Hematopoietic multipotent progenitor cell treated with erythropoietin and hydrocortisone succinate and interleukin-3 and kit ligand, for 6 days (in vitro differentiated cells): ENCODE measurements at regions not wholly inside any gene's neighbourhood (a gene's known extent, or its start where the extent isn't known, plus 50 kb on each side); places are given as distances from the start of the nearest gene placed in this dataset.
"Not testable (repeated sequence)": the region's sequence is repeated elsewhere in the genome, so short reads cannot be mapped to it uniquely, and the experiment has no call there.

Source experiments
- DNase-seq: peaks from one replicate; pipeline ENCODE4 v3.0.0-alpha.2; 2015

DNA sequence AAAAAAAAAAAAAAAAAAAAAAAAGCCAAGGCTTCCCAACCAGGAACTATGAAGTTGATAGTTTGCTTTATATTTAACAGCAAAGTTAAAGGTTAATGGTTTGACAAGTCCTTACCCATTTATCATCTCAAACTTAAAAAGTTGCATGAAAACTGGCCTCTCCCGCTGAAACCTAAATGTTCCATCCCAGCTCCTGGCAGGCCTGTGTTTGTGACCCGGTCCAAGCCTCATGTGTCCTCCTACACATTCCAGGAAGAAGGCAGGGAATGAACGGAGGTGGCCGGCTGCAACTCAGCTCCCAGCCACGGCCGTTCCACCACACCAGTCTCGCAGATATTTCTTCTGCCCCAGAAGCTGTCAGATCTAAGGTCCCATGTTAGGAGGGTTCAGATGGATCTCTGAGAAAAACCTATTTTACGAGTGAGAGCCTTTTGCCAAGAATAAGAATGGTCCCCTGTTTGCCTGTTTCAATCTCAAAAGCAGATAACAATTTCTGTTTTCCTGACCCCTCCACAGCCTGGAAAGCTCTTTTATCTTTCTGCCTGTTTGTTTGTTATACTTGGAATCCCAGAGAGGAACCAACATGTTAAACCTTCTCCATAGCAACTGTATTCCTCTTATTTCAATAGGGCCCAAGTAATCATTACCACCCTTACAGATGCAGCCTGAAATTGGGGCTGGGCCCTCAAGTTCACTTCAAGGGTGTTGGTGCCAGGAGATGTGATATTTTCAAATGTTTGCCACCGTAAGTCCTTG, 56.5 kb downstream of the KCTD12 start:
- DNase-seq: no peak

DNA sequence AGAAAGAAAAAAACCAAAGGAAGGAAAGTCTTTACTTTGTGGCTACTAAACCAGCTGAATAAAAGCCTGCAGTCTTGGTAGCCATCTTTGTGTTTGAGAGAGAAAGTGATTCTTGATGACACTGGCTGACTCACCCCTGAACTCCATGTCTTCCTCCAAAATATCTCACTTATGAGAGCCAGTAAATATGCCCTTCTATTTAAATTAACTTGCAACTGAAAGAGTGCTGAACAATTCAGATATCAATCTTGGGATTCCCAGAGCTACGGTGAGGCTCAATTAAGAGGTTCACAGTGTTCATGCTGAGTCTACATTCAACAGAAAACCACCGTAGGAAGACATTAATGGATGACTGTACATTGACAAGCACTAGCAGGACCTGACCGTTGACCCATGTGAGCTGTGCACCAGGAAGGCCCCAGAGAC, 57.9 kb downstream of the KCTD12 start:
- no peak for DNase-seq

DNA sequence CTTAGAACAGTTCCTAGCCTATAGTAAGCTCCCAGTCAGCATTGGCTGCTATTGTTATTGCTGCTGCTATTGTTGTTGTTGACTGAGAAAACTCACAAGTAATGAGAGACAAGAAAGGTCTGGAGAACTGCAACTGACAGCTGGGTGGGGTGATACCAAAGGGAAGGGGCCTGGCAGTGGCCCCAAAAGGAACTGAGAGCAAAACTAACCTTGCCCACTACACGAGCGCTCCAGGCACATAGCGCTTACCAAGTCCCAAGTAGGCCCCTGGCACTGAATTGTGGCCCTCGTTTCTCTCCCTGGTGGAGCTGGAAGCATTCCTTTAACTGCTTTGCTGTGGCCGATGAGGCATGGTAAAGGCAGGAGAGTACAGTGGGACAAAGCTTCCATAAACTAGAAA, 59.7 kb downstream of the KCTD12 start:
- no peak for DNase-seq

DNA sequence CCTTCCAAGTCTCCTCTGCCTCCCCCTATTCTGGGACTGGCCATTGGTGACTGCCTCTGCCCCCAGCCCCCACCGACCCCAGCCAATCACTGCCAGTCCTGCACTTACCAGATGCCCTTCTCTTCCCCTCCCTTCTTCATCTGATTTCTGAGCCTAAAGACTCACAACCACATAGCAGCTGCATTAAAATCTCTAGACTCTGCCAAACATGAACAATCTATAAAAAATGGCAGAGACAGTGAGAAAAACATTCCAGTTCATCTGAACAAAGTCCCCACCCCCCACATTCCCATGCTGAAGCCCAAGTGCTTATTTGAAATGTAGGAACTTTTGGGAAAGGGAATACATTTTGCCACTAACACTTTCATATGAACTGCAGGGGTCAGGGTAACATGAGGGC, 60.8 kb downstream of the KCTD12 start:
- no peak for DNase-seq

DNA sequence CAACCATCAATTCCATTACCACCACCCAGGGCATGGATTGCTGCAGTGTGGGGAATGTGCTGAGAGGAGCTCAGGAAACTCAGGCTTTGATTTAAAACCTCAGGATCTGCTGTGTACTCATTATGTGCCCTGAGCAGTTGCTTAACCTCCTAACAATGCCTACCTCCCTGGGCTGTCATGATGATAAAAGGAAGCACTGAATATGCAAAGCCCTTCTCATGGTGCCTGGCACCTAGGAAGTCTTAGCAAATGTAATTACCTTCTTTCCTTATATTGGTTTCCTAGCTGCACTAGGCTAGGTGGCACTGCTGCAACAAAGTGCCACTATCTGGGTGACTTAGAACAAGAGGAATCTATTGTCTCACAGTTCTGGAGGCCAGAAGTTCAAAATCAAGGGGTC, 62.2 kb downstream of the KCTD12 start:
- DNase-seq: no peak

DNA sequence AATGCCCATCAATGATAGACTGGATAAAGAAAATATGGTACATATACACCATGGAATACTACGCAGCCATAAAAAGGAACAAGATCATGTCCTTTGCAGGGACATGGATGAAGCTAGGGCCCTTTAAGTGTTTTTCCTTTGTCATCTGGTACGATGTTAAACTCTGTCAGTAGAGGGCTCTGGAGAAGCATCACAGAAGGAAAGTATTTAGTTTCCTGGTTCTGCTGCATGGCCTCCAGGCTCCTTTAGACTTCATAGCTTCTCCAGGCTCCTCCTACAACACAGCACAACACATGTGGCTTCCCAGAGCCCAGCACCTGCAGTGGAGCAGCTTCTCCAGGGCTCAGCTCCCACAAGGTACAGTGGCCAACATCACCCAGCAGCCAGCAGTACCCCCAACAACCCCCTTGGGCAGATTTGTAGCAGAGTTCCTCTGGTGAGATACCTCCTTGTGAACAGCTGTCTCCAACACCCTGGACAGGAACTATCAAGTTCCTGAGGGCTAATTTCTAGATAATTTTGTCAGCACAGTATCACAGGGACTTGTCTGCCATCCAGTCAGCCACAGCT, 63.4 kb downstream of the KCTD12 start:
- DNase-seq: peak; percentile 7

DNA sequence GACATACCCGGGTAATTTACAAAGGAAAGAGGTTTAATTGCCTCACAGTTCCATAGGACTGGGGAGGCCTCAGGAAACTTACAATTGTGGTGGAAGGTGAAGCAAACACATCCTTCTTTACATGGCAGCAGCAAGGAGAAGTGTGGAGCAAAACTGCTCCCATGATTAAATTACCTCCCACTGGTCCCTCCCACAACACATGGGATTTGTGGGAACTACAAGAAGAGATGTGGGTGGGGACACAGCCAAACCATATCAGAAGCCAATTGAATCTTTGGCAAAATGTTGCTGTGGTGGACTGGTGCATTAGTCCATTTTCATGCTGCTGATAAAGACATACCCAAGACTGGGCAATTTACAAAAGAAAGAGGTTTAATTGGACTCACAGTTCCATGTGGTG, 65.0 kb downstream of the KCTD12 start:
- DNase-seq: not testable (repeated sequence)

DNA sequence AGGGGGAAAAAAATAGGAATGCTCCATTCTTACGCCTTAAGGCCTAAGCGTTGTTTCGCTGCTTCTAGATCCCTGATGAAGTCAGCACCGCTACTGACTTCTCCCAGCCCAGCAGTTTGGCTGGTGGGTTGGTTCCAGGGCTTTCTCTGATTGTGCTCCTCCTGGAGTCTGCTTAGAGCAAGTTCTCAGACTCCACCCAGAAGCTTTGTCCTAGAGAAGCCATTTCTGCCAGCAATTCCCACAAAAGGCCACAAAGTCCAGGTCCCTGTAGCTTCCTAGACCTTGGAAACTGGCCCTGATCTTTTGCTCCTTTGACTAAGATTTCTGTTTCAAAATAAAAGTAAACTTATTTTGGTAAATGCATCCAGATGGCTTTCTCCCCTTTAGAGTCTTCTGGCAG, 65.4 kb downstream of the KCTD12 start:
- DNase-seq: no peak

DNA sequence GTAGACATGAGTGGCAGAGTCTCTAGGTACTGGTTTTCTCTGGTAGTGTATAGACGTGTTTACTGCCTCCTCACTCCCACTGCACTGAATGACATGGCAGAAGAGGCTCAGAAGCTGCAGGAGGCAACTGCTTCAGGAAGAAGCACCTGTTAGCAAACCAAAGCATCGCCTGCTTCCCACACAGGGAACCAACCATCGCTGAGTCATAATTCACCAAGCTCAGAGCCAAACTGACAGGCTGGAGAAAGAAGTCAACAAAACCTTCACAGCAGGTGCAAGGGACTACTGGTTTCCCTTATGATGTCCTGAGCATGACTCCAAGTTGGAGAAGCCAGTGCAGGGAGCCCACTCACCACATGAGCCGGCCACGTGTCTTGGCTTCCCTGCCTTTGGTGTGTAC, 69.8 kb downstream of the KCTD12 start:
- DNase-seq: no peak

DNA sequence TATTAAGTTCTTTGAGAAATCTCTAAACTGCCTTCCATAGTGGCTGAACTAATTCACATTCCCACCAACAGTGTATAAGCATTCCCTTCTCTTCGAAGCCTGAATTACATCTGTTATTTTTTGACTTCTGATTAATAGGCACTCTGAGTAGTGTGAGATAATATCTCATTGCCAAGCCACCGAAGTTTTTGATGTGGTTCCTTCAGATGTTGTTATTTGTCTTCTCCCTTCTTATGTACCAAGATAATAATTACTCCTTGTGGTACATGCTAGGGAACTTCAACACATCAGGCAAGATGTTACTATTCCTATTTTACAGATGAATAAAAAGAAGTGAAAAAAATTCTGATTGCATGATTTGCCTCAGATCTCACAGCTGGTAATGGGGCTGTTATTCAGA, 70.9 kb downstream of the KCTD12 start:
- no peak for DNase-seq

DNA sequence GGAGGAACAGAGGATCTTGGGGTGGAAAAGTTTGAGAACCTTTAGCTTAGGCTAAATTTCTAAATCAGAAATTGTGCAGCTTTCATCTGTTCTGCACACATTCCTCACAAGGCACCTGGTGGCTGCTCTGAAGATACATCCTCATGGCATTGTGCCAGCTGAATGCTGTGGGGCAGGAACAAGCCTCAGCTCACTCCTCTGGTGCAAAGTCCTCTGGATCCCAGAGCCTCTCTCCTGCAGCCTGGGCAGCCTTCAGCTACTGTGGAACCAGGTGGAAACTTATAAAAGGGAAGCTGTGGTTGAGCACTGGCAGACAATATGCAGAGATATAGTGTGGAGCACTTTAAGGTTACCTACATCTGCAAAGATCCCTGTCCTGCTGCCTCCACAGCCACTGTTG, 72.3 kb downstream of the KCTD12 start:
- DNase-seq: peak; percentile 26

DNA sequence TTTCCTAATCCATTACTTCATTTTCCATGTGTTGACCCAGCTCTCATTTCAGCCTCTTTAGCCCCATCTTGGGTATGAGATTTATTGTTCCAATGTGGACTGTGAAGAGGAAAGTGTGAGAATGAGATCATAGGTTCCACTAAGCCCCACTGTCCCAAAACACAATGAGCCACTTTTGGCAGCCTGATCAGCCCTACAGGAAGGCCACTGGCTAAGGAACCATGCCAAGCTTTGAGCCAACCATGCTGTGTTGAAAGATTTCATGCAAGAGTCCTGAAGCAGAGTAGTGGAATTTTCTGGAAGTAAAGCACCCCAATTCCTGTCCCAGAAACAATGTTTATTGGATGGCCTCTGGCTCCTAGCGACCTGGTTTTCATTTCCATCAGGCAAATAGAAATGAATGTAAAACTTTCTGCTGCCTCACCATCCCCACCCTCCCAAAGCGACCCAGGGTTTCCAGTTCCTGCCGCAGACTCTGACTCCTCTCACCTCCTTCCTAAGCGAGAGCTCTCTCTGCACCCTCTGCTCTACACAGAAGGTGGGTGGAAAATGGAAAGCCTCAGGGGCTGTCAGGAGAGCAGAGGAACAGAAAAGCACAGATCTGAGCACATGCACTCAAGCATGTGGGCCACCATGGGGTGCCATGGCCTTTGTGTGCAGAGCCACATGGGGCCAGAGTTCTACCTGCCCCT, 73.1 kb downstream of the KCTD12 start:
- DNase-seq: no peak

DNA sequence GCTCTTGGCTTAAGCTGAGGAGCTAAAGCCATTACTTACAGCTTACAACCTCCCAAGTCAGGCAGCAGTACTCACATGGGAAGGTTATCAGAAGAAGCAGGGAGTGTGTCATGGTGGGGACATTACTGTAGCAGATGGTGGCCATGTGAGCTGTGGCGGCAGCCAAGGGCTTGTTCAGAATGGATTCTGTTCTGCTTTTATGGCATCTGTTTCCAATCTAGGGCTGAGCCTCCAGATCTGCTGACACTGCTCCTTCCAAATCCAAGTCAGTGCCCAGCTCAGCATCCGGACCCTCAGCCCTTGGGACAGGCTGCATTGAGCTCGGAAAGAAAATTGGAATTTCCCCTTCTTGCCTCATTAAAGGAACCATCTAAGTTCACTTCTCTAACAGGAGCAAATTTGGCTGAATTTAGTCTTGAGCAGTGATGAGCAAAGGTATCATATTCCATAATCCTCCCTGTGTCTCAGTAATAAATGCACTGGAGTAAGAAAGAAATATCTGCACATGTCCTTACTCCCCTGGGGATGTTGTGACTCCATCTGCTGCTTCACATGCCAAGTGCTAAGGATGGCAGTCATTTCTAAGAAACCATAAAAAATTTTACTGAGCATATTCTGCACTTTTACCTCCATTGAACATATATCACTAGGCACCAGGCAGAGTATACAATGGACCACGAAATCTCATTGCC, 73.9 kb downstream of the KCTD12 start:
- DNase-seq: no peak

DNA sequence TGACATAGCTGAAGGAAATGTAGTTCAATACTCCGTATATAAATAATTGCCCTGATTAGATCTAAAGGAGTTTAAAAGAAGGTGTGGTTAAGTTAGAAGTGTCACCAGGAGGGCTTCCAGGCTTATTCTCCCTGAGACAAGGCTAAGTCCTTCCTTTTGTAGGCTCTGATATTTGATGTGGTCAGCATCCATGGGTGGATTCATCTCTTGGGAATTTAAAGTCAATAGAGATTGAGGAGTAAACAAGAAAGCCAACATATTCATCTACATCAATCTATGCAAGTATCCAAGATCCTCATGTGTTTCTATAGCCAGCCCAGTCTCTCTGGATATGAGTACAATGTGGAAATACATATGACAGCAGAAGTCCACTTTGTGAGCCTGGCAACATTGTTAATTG, 76.8 kb downstream of the KCTD12 start:
- DNase-seq: no peak

DNA sequence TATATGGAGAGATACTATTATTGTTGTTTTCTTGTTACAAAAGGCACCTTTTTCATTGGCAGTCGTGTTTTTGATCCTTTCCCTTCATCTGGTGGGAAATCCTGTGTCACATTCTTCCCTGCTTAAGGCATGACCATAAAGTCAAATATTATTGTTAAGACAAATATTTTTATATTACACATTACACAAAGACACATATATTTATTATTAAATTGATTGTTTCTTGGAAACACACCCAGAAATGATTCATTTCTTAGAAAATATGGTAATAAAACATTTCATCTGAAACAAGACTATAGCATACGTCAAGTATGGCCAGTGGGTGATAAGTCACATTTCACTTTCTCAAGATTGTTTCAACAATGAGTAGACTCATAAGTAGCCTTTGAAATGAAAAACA, 77.3 kb downstream of the KCTD12 start:
- DNase-seq: no peak

DNA sequence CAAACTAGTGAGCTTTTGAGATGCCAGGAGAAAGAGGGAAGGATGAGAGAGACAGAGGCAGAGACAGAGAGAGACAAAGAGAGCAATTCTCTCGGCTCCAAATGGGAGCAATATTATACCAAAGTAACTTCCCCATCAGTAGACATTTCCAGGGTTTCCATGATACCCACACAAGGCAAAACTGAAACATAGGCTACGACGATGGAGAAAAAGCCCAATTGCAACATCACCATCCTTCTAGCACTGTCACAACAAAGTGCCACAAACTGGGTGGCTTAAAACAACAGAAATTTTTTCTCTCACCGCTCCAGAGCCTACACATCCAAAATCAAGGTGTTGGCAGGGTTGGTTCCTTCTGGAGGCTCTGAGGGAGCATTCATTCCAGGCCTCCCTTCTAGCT, 81.4 kb downstream of the KCTD12 start:
- DNase-seq: no peak

DNA sequence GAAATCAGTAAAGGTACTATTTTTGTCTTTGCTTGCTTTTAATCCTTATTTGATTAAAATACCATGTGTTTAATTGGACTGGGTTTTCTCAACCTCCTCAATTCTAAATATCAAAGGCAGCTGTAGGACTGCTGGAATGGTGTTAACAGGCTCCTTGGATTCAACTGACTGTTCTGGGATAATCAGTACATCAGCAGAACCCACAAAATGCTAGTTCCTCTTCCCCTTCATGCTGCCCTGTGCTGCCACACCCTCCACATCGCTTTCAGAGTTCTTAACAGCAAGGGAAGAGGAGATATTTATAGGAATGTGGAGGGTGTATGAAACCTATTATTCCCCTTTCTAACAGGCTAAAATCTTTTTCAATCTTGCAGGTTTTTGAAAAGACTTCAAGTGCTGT, 82.4 kb downstream of the KCTD12 start:
- DNase-seq: peak; percentile 44

DNA sequence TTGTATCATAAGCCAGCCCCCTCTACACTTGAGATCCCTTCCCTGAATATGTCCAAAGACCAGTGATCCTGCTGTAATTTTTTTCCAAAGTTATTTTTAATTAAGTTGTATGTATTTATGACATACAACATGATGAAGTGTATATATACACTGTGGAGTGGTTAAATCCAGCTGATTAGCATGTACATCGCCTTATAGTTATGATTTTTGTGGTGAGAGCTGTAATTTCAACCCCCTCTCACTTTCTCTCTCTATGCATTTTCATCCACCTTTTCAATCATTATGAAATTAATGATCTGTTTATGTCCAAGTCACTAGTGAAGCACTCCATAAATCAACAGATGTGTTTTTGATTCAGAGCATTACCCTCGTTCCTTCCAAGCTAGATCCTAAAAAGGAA, 85.3 kb downstream of the KCTD12 start:
- no peak for DNase-seq

DNA sequence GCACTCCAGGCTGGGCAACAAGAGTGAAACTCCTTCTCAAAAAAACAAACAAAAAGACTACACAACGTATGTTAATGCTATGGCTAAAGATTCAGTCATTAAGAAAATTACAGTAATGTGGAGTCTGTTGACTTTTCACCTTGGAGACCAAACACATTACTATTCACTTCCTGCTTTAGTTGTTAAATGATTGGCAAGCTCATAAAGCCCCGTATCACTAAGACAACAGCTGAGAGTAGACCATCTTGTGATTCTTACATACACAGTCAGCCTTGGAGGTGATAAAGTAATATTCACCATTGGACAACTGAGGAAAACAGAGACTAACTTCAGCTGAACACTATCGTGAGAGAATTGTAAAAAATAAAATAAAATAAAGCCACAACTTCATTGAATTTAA, 86.5 kb downstream of the KCTD12 start:
- DNase-seq: no peak

DNA sequence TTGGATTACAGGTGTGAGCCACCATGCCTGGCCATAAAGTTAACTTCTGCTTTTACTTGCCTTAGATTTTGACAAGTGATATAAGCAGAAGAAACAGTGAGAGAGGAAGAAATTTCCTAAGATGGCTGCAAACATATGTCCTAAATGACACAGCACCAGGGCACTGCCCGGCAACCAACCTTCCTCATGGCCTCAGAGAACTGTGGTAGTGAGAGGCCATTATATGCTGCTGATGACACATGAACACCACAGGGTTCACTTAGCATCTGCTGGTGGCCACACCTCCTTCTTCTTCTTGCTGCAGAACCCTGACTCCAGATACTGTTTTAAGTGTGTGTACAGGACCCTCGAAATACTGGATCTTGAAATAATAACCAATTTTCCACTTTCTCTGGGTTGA, 88.2 kb downstream of the KCTD12 start:
- peak; percentile 21 for DNase-seq

DNA sequence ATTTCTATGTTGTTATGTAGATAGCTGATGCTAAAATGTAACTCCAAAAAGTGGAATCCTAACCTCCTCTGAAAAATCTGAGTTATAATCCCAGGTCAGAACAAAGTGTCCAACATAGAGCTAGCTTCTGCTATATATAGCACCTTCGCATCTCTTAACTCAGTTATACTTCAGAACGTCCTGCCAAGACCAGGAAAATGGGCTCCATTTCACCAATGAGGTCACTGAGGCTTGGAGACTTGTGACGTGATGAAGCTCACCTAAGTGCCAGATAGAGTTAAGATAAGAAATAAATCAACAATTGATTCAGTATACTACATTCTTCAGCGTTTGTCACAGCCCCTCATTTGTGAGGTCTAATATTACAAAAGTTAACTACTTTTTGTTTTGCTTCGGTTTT, 88.8 kb downstream of the KCTD12 start:
- DNase-seq: no peak

DNA sequence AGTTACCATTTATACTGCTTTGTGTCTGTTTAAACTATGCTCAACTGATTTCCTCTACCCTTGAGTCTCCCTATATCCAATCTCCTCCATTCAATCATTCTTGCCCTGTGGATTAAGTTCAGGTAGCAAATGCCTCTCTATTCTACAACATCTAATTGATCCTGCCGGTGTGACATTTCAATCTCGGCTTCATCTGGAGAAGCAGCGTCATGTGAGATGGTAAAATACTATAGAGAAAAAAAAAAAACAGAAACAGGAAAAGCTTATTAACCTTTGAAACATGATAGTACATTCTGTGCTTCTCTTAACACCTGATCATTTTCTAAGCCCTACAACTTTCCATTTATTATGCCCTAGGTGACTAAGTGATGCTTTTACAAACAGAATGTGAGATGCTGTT, 89.4 kb downstream of the KCTD12 start:
- DNase-seq: no peak
